ENCODE measurements at regions not wholly inside any gene's neighbourhood (a gene's known extent, or its start where the extent isn't known, plus 50 kb on each side); places are given as distances from the start of the nearest gene placed in this dataset.

DNA sequence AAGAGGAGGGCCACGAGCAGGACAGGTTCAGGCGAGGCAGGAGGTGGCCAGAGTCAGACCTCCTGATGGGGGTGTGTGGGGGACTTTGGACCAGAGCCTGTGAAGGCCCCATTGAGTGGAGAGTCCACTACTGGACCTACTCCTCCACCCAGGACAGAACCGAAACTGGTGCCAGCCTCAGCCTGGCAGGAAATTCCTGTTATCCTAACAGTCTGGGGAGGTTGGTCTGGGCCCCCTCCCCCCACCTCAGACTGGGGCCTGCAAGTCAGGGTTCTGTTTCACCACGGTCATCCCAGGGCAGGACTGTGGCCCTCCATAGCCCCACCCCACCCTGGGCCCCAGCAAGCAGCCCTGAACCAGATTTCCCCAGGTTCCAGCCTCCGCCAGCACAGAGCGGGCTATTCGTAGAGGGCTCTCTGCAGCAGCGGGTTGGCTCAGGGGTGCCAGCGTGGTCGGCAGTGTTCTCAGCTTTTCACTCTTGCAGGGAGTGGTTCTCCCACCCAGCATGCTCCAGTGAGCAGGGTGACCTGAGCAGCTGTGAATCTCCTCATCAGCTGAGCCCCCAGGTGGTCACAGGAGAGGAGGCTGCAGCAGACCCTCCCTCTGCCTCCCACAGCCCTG lies 217.3 kb downstream of the TBC1D2B start:
- TF ChIP-seq, protein P1, sequence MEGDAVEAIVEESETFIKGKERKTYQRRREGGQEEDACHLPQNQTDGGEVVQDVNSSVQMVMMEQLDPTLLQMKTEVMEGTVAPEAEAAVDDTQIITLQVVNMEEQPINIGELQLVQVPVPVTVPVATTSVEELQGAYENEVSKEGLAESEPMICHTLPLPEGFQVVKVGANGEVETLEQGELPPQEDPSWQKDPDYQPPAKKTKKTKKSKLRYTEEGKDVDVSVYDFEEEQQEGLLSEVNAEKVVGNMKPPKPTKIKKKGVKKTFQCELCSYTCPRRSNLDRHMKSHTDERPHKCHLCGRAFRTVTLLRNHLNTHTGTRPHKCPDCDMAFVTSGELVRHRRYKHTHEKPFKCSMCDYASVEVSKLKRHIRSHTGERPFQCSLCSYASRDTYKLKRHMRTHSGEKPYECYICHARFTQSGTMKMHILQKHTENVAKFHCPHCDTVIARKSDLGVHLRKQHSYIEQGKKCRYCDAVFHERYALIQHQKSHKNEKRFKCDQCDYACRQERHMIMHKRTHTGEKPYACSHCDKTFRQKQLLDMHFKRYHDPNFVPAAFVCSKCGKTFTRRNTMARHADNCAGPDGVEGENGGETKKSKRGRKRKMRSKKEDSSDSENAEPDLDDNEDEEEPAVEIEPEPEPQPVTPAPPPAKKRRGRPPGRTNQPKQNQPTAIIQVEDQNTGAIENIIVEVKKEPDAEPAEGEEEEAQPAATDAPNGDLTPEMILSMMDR (IDR thresholded peaks at IDR 0.05): no peak
- no peak for TF ChIP-seq POLR2A (IDR thresholded peaks at IDR 0.05)

Measured in tibial nerve (tissue), 3 donors.